GM12878 (cell line): ENCODE measurements at regions not wholly inside any gene's neighbourhood (a gene's known extent, or its start where the extent isn't known, plus 50 kb on each side); places are given as distances from the start of the nearest gene placed in this dataset.

Experiments used
- CTCF ChIP-seq, 3 experiments: IDR thresholded peaks in 2 of 3; conservative IDR thresholded peaks in 1 of 3; 2 replicates each; pipeline ENCODE4 v1.5.1; 2011; ENCODE audit warnings: low read depth in 3 of 3, low read length in 3 of 3, mild to moderate bottlenecking in 3 of 3, control low read depth in 2 of 3, moderate library complexity in 2 of 3, inconsistent platforms in 1 of 3, mixed read lengths in 1 of 3; ENCODE audit not compliant: control insufficient read depth in 2 of 3, insufficient read depth in 1 of 3; ENCODE audit errors: extremely low read depth in 1 of 3
- HDAC6 ChIP-seq: fragments of 200-600 bp; sonication (generic); IDR thresholded peaks from one replicate; pipeline ENCODE4 v1.8.0; 2017; ENCODE audit warnings: antibody characterized with exemption; ENCODE audit not compliant: unreplicated experiment
- JUND ChIP-seq: IDR thresholded peaks from 2 replicates; pipeline ENCODE4 v1.6.1; 2012; ENCODE audit warnings: low read depth, mild to moderate bottlenecking, low read length, improper control_type of control experiment, moderate library complexity
- POLR2A ChIP-seq: IDR thresholded peaks from 2 replicates; pipeline ENCODE4 v1.6.1; 2011; ENCODE audit warnings: low read depth, mild to moderate bottlenecking, low read length
- RFX5 ChIP-seq: IDR thresholded peaks from 2 replicates; pipeline ENCODE4 v1.6.1; 2011; ENCODE audit warnings: low read depth, low read length, improper control_type of control experiment
- STAT3 ChIP-seq: IDR thresholded peaks from 2 replicates; pipeline ENCODE4 v1.6.1; 2011; ENCODE audit warnings: low read depth, low read length, improper control_type of control experiment

- no peak for TF ChIP-seq CTCF (IDR thresholded peaks at IDR 0.05 in 2 of 3, conservative IDR thresholded peaks at IDR 0.05 in 1 of 3; ENCODE audit: control insufficient read depth in 2 of 3, extremely low read depth in 1 of 3, insufficient read depth in 1 of 3, low read depth in 3 of 3, low read length in 3 of 3)
- TF ChIP-seq JUND: no peak
- no peak for TF ChIP-seq POLR2A
- TF ChIP-seq RFX5: no peak
- no peak for TF ChIP-seq STAT3
- TF ChIP-seq HDAC6: no peak
These were observed 169.6 kb upstream of the NDUFV2 start for GRCh38 chr18:8932866-8933265.
